Uterus (tissue), 2 donors: ENCODE measurements at regions not wholly inside any gene's neighbourhood (a gene's known extent, or its start where the extent isn't known, plus 50 kb on each side); places are given as distances from the start of the nearest gene placed in this dataset.

Source experiments
- POLR2A ChIP-seq, 2 donors: fragments of 450-650 bp; IDR thresholded peaks; one replicate each; pipeline ENCODE4 v1.6.1; 2016; ENCODE audit warnings: antibody characterized with exemption in 2 of 2, mild to moderate bottlenecking in 1 of 2, moderate library complexity in 1 of 2
- TF ChIP-seq, protein P1 (sequence below), 4 experiments: fragments of 200-600 bp in 2 of 4; fragments of 450-650 bp in 2 of 4; sonication (generic) in 2 of 4; IDR thresholded peaks; one replicate each; pipeline ENCODE4 v1.5.1; 2016 to 2019; ENCODE audit warnings: antibody characterized with exemption in 4 of 4, mild to moderate bottlenecking in 2 of 4, moderate library complexity in 1 of 4

DNA sequence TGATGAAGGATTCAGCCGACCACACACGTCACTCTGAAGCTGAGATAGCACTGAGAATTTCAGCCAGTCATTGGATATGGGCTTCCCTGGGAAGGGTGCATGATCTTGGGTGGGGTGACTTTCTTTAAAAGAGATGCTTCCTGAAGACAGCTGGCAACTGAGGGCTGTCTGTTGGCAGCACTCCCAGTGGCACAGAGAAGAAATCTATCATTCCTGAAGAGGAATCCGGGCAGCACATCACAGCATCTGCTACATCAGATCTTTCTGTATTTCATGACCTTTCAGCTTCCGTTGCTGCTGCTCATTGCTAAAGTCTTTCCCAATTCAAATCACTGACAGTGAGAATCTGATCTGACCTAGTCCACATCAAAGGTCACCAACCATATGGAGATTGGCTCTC lies 193.8 kb upstream of the RBPJ start:
- TF ChIP-seq, protein P1, sequence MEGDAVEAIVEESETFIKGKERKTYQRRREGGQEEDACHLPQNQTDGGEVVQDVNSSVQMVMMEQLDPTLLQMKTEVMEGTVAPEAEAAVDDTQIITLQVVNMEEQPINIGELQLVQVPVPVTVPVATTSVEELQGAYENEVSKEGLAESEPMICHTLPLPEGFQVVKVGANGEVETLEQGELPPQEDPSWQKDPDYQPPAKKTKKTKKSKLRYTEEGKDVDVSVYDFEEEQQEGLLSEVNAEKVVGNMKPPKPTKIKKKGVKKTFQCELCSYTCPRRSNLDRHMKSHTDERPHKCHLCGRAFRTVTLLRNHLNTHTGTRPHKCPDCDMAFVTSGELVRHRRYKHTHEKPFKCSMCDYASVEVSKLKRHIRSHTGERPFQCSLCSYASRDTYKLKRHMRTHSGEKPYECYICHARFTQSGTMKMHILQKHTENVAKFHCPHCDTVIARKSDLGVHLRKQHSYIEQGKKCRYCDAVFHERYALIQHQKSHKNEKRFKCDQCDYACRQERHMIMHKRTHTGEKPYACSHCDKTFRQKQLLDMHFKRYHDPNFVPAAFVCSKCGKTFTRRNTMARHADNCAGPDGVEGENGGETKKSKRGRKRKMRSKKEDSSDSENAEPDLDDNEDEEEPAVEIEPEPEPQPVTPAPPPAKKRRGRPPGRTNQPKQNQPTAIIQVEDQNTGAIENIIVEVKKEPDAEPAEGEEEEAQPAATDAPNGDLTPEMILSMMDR (IDR thresholded peaks at IDR 0.05): no peak
- TF ChIP-seq POLR2A (IDR thresholded peaks at IDR 0.05): no peak
